ENCODE measurements at regions not wholly inside any gene's neighbourhood (a gene's known extent, or its start where the extent isn't known, plus 50 kb on each side); places are given as distances from the start of the nearest gene placed in this dataset.

DNA sequence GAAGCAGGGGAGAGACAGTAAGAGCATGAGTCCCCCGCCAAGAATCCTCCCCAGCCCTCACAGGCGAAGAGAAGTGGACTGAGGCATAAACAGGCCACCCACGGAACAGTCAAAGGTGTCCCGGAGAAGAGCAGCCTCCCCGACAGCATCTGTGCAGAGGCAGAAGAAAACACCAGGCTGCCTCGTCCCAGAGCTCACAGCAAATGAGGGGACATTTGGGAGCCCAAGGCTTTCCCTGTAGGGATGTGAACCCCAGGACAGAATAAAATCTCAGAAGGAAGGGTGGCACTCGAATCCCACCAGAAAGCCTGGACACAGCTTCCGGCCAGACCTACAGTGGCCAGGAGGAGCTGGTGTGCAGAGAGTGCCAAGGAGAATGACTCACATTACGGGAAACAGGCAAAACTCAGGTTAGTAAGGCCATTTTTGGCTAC, 90.4 kb downstream of the DLL1 start:
- H3K9me1 ChIP-seq (replicated peaks; ENCODE audit: control insufficient read depth, extremely low read depth, insufficient read depth, low read length), result no peaks in the 10 kb centered on the region
- TF ChIP-seq FOS (IDR thresholded peaks at IDR 0.05; ENCODE audit: borderline replicate concordance, insufficient read depth, low read length) (peak; percentile 13), EZH2 (IDR thresholded peaks at IDR 0.05; ENCODE audit: borderline replicate concordance, low read depth, low read length, severe bottlenecking) (no peak)
- no peak overlapping the region for H3K9ac ChIP-seq (replicated peaks; ENCODE audit: extremely low read depth, insufficient read depth, low read length)
- FAIRE-seq (no peak), DNase-seq (ENCODE audit: low read depth, low spot score) (no peak)
- no TSS peak for BruUV-seq (replicated peaks)
- peaks cover 5% of the 10 kb centered on the region for H3K4me1 ChIP-seq (ENCODE audit: control insufficient read depth, extremely low read depth, insufficient read depth, low read length)
- no peak overlapping the region for H3K27ac ChIP-seq (ENCODE audit: insufficient read depth, low read depth, low read length)
- ChIA-PET CTCF (interaction anchor here (1.8 kb wide), 1 partner anchor 368 kb away, joined by 6 read pairs; no protein-coding TSS in a partner anchor), POLR2A (no interaction called here)
- no peaks in the 10 kb centered on the region for H3K36me3 ChIP-seq (ENCODE audit: control insufficient read depth in 2 of 2, extremely low read depth in 1 of 2, insufficient read depth in 2 of 2, low read length in 2 of 2)
- no peaks in the 10 kb centered on the region for H3K79me2 ChIP-seq (ENCODE audit: control insufficient read depth, insufficient read depth, low read length)
- H3K4me2 ChIP-seq (ENCODE audit: insufficient read depth, low read length), result no peak overlapping the region
- no peak overlapping the region for H2AFZ ChIP-seq (ENCODE audit: low read depth, low read length)
- no peaks in the 10 kb centered on the region for H4K20me1 ChIP-seq (replicated peaks; ENCODE audit: control insufficient read depth, extremely low read depth, insufficient read depth, low read length)
- no peaks in the 10 kb centered on the region for H3K27me3 ChIP-seq (ENCODE audit: control insufficient read depth in 2 of 2, insufficient read depth in 2 of 2, low read length in 2 of 2)
- dilution Hi-C loops (cut with MboI; ENCODE audit: extremely low pct_ligation_motif_present, low sequenced_read_pairs), result no loop called here
- no peak overlapping the region for H3K4me3 ChIP-seq (replicated peaks in 1 of 3; ENCODE audit: insufficient read depth in 1 of 3, low read depth in 1 of 3, low read length in 3 of 3)
- intact Hi-C loops (cut with micrococcal nuclease), result no loop called here
- no peaks in the 10 kb centered on the region for H3K9me3 ChIP-seq (replicated peaks; ENCODE audit: control insufficient read depth, insufficient read depth, low read length)

DNA sequence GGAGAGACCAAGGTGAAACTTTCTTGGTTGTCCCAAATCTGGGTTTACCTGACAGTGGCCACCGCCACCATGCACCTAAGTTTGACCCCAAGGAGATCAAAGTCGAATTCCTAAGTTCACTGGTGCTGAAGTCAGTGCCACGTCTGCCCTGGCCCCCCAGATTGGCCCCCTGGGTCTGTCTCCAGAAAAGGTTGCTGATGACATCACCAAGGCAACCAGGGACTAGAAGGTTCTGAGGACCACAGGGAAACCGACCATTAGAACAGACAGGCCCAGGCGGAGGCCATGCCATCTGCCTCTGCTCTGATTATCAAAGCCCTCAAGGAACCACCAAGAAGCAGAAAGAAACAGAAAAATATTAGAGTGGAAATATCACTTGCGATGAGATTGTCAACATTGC, 91.2 kb downstream of the DLL1 start:
- Histone ChIP-seq H3K9me3 (replicated peaks; ENCODE audit: control insufficient read depth, insufficient read depth, low read length) (no peaks in the 10 kb centered on the region), H3K36me3 (ENCODE audit: control insufficient read depth in 2 of 2, extremely low read depth in 1 of 2, insufficient read depth in 2 of 2, low read length in 2 of 2) (no peaks in the 10 kb centered on the region), H3K27me3 (ENCODE audit: control insufficient read depth in 2 of 2, insufficient read depth in 2 of 2, low read length in 2 of 2) (no peaks in the 10 kb centered on the region), H4K20me1 (replicated peaks; ENCODE audit: control insufficient read depth, extremely low read depth, insufficient read depth, low read length) (no peaks in the 10 kb centered on the region), H3K79me2 (ENCODE audit: control insufficient read depth, insufficient read depth, low read length) (no peaks in the 10 kb centered on the region), H3K4me3 (replicated peaks in 1 of 3; ENCODE audit: insufficient read depth in 1 of 3, low read depth in 1 of 3, low read length in 3 of 3) (no peak overlapping the region), H3K9ac (replicated peaks; ENCODE audit: extremely low read depth, insufficient read depth, low read length) (no peak overlapping the region), H3K9me1 (replicated peaks; ENCODE audit: control insufficient read depth, extremely low read depth, insufficient read depth, low read length) (no peaks in the 10 kb centered on the region), H3K4me1 (ENCODE audit: control insufficient read depth, extremely low read depth, insufficient read depth, low read length) (peaks cover 5% of the 10 kb centered on the region), H2AFZ (ENCODE audit: low read depth, low read length) (no peak overlapping the region), H3K27ac (ENCODE audit: insufficient read depth, low read depth, low read length) (no peak overlapping the region), H3K4me2 (ENCODE audit: insufficient read depth, low read length) (no peak overlapping the region)
- ChIA-PET CTCF (interaction anchor here (1.8 kb wide), 1 partner anchor 368 kb away, joined by 6 read pairs; no protein-coding TSS in a partner anchor), POLR2A (no interaction called here)
- BruUV-seq (replicated peaks), result no TSS peak
- DNase-seq (ENCODE audit: low read depth, low spot score) (no peak), FAIRE-seq (no peak)
- intact Hi-C loops (cut with micrococcal nuclease), result no loop called here
- dilution Hi-C loops (cut with MboI; ENCODE audit: extremely low pct_ligation_motif_present, low sequenced_read_pairs), result no loop called here
- TF ChIP-seq FOS (IDR thresholded peaks at IDR 0.05; ENCODE audit: borderline replicate concordance, insufficient read depth, low read length), result no peak
- no peak for TF ChIP-seq POLR2A (IDR thresholded peaks at IDR 0.05; ENCODE audit: low read depth, low read length)
- no peak for TF ChIP-seq POLR2AphosphoS5 (IDR thresholded peaks at IDR 0.05; ENCODE audit: insufficient read depth, low read depth, low read length)
- TF ChIP-seq GATA2 (IDR thresholded peaks at IDR 0.05; ENCODE audit: insufficient read depth, insufficient read length, low read depth, low read length), result no peak
- TF ChIP-seq MYC (IDR thresholded peaks at IDR 0.05; ENCODE audit: low read depth, low read length), result no peak
- no peak for TF ChIP-seq JUN (IDR thresholded peaks at IDR 0.05; ENCODE audit: borderline replicate concordance, insufficient read depth, insufficient read length, low read depth)
- TF ChIP-seq, protein P1, sequence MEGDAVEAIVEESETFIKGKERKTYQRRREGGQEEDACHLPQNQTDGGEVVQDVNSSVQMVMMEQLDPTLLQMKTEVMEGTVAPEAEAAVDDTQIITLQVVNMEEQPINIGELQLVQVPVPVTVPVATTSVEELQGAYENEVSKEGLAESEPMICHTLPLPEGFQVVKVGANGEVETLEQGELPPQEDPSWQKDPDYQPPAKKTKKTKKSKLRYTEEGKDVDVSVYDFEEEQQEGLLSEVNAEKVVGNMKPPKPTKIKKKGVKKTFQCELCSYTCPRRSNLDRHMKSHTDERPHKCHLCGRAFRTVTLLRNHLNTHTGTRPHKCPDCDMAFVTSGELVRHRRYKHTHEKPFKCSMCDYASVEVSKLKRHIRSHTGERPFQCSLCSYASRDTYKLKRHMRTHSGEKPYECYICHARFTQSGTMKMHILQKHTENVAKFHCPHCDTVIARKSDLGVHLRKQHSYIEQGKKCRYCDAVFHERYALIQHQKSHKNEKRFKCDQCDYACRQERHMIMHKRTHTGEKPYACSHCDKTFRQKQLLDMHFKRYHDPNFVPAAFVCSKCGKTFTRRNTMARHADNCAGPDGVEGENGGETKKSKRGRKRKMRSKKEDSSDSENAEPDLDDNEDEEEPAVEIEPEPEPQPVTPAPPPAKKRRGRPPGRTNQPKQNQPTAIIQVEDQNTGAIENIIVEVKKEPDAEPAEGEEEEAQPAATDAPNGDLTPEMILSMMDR (IDR thresholded peaks at IDR 0.05; ENCODE audit: extremely low read depth in 1 of 2, insufficient read depth in 1 of 2, low read depth in 1 of 2, low read length in 2 of 2), result no peak
- TF ChIP-seq, protein P2, sequence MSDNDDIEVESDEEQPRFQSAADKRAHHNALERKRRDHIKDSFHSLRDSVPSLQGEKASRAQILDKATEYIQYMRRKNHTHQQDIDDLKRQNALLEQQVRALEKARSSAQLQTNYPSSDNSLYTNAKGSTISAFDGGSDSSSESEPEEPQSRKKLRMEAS (IDR thresholded peaks at IDR 0.05; ENCODE audit: insufficient read depth, insufficient read length), result no peak
- TF ChIP-seq EZH2 (IDR thresholded peaks at IDR 0.05; ENCODE audit: borderline replicate concordance, low read depth, low read length, severe bottlenecking), result no peak
